K562 (cell line): ENCODE measurements at regions not wholly inside any gene's neighbourhood (a gene's known extent, or its start where the extent isn't known, plus 50 kb on each side); places are given as distances from the start of the nearest gene placed in this dataset.

Experiments used
- BCLAF1 ChIP-seq, 2 experiments: fragments of 450-650 bp in 1 of 2; IDR thresholded peaks; 2 replicates each; pipeline ENCODE4 v1.6.1; 2011 to 2017; ENCODE audit warnings: low read depth in 2 of 2, antibody characterized with exemption in 1 of 2, borderline replicate concordance in 1 of 2, low read length in 1 of 2, mild to moderate bottlenecking in 1 of 2, mixed read lengths in 1 of 2; ENCODE audit not compliant: control insufficient read depth in 1 of 2
- CTCF ChIP-seq, 3 experiments: IDR thresholded peaks in 2 of 3; conservative IDR thresholded peaks in 1 of 3; 2 replicates each; pipeline ENCODE4 v1.5.1; 2011 to 2012; ENCODE audit warnings: low read length in 3 of 3, mild to moderate bottlenecking in 3 of 3, control low read depth in 2 of 3, improper control_type of control experiment in 1 of 3, inconsistent platforms in 1 of 3, low read depth in 1 of 3, mixed read lengths in 1 of 3, moderate library complexity in 1 of 3; ENCODE audit not compliant: insufficient read depth in 2 of 3
- CUX1 ChIP-seq: fragments of 200-800 bp; sonication (Bioruptor generic); IDR thresholded peaks from 2 replicates; pipeline ENCODE4 v1.6.1; 2016; ENCODE audit warnings: missing genetic modification characterization, missing compliant biosample characterization
- KDM1A ChIP-seq, 2 experiments: fragments of 450-650 bp; IDR thresholded peaks; 2 replicates each; pipeline ENCODE4 v1.6.1; 2016; ENCODE audit warnings: mild to moderate bottlenecking in 2 of 2
- POLR2A ChIP-seq: fragments of 450-650 bp; conservative IDR thresholded peaks from 2 replicates; pipeline ENCODE4 v1.6.1; 2016
- RUNX1 ChIP-seq: sonication (generic); IDR thresholded peaks from 2 replicates; pipeline ENCODE4 v1.6.1; 2016; ENCODE audit warnings: antibody characterized with exemption, low read depth
- TCF7 ChIP-seq: sonication (generic); IDR thresholded peaks from 2 replicates; pipeline ENCODE4 v1.6.1; 2016; ENCODE audit warnings: antibody characterized with exemption, borderline replicate concordance
- TEAD1 ChIP-seq, 2 experiments: fragments of 450-650 bp in 1 of 2; sonication (generic) in 1 of 2; formaldehyde crosslinking; IDR thresholded peaks; 2 replicates each; pipeline versions ENCODE4 v1.4.0 to v1.8.0; 2020 to 2022; ENCODE audit warnings: mild to moderate bottlenecking in 2 of 2, missing genetic modification reagents in 1 of 2
- ZNF263 ChIP-seq: sonication (generic); formaldehyde crosslinking; IDR thresholded peaks from 2 replicates; pipeline ENCODE4 v1.8.0; 2022; ENCODE audit warnings: mild to moderate bottlenecking, missing genetic modification reagents, borderline replicate concordance
- ZNF274 ChIP-seq: IDR thresholded peaks from 2 replicates; pipeline ENCODE4 v1.6.1; 2011; ENCODE audit warnings: low read depth, mild to moderate bottlenecking, low read length, moderate library complexity, borderline replicate concordance
- ZNF511 ChIP-seq: sonication (generic); formaldehyde crosslinking; IDR thresholded peaks from 2 replicates; pipeline ENCODE4 v1.8.0; 2022; ENCODE audit warnings: mild to moderate bottlenecking, missing genetic modification reagents
- ZNF592 ChIP-seq: fragments of 450-650 bp; IDR thresholded peaks from 2 replicates; pipeline ENCODE4 v1.6.1; 2017; ENCODE audit warnings: antibody characterized with exemption, mild to moderate bottlenecking
- ZNF609 ChIP-seq: sonication (generic); formaldehyde crosslinking; IDR thresholded peaks from 2 replicates; pipeline ENCODE4 v1.8.1; 2023; ENCODE audit warnings: missing genetic modification reagents, mild to moderate bottlenecking, borderline replicate concordance

GRCh38 chr16:79811541-79811940 lies 211.0 kb upstream of the MAF start:
- TF ChIP-seq KDM1A (IDR thresholded peaks at IDR 0.05) (no peak), TCF7 (no peak), ZNF592 (no peak), CTCF (IDR thresholded peaks at IDR 0.05 in 2 of 3, conservative IDR thresholded peaks at IDR 0.05 in 1 of 3; ENCODE audit: insufficient read depth in 2 of 3, low read depth in 1 of 3, low read length in 3 of 3) (no peak), TEAD1 (CRISPR knock-in tag; IDR thresholded peaks at IDR 0.05) (no peak), RUNX1 (no peak), ZNF274 (no peak), ZNF263 (no peak), BCLAF1 (IDR thresholded peaks at IDR 0.05; ENCODE audit: borderline replicate concordance in 1 of 2, control insufficient read depth in 1 of 2, low read depth in 2 of 2, low read length in 1 of 2) (no peak), POLR2A (no peak), CUX1 (CRISPR knock-in tag) (no peak), ZNF609 (CRISPR knock-in tag) (no peak), ZNF511 (CRISPR knock-in tag) (no peak)
